Mesothelial cell of epicardium (in vitro differentiated cells): ENCODE measurements at regions not wholly inside any gene's neighbourhood (a gene's known extent, or its start where the extent isn't known, plus 50 kb on each side); places are given as distances from the start of the nearest gene placed in this dataset.

ENCODE experiments used
- DNase-seq, 2 experiments: peaks; one replicate each; pipeline ENCODE4 v3.0.0; 2021; ENCODE audit warnings: low spot score in 2 of 2; ENCODE audit not compliant: unreplicated experiment in 2 of 2
- H3K27ac Mint-ChIP-seq: 2 replicates; pipeline ENCODE4 v1.8.0; 2021; ENCODE audit warnings: mixed read lengths
- H3K27me3 Mint-ChIP-seq: 2 replicates; pipeline ENCODE4 v1.8.0; 2021; ENCODE audit warnings: low read depth, mixed read lengths
- H3K36me3 Mint-ChIP-seq: 2 replicates; pipeline ENCODE4 v1.8.0; 2021; ENCODE audit warnings: mixed read lengths
- H3K4me1 Mint-ChIP-seq: 2 replicates; pipeline ENCODE4 v1.8.0; 2021; ENCODE audit warnings: mixed read lengths
- H3K4me3 Mint-ChIP-seq: 2 replicates; pipeline ENCODE4 v1.8.0; 2021; ENCODE audit warnings: mild to moderate bottlenecking, moderate library complexity, mixed read lengths
- H3K9me3 Mint-ChIP-seq: 2 replicates; pipeline ENCODE4 v1.8.0; 2021; ENCODE audit warnings: mixed read lengths
- CTCF ChIP-seq: fragments of 200-600 bp; sonication (generic); IDR thresholded peaks from one replicate; pipeline ENCODE4 v1.5.0; 2021; ENCODE audit warnings: antibody characterized with exemption; ENCODE audit not compliant: unreplicated experiment

GRCh38 chr21:43282358-43283120, 113.7 kb downstream of the CRYAA start:
- H3K27me3 Mint-ChIP-seq, result no peaks in the 10 kb centered on the region
- H3K27ac Mint-ChIP-seq, result no peak overlapping the region
- no peak overlapping the region for H3K4me3 Mint-ChIP-seq
- H3K4me1 Mint-ChIP-seq, result peaks cover 6% of the 10 kb centered on the region
- H3K36me3 Mint-ChIP-seq, result no peaks in the 10 kb centered on the region
- TF ChIP-seq CTCF, result no peak
- no peaks in the 10 kb centered on the region for H3K9me3 Mint-ChIP-seq
- DNase-seq, result no peak

GRCh38 chr21:43281661-43282357, 113.0 kb downstream of the CRYAA start:
- Mint-ChIP-seq H3K36me3 (no peaks in the 10 kb centered on the region), H3K27me3 (no peaks in the 10 kb centered on the region), H3K4me3 (no peak overlapping the region), H3K9me3 (no peaks in the 10 kb centered on the region), H3K4me1 (peaks cover 6% of the 10 kb centered on the region), H3K27ac (no peak overlapping the region)
- no peak for DNase-seq
- TF ChIP-seq CTCF, result no peak

DNA sequence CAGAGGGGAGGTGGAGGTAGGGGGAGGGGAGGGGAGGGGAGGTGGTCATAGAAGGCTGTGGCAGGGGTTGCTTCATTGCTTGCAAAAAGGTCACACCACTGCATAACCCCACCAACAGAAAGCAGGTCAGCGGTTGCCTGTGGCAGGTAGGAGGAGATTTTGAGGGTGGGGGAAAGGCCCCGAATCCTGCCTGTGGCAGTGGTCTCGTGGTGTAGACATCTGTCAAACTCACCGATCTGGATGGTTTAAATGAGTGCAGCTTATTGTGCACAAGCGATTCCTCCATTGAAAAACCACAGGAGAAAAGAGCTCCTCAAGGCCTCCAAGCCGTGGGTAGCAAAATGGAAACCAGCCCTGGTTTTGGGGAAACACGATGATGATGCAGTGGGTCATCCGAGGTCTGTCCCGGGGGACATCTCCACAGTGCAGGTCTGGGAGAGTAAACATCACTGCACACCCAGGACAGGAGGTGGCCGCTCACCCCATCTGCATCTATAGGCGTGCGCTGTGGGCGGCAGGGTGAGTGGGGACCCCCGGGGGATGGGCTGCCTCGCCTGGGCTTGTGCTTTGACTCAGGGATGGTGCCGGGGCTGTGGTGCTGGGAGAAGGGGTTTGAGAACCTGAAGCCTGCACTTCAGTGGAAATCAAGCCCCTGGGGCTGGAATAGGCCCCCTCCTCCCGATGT, 112.3 kb downstream of the CRYAA start:
- Mint-ChIP-seq H3K4me1 (peaks cover 6% of the 10 kb centered on the region), H3K27ac (no peak overlapping the region), H3K27me3 (no peaks in the 10 kb centered on the region), H3K9me3 (no peaks in the 10 kb centered on the region), H3K36me3 (no peaks in the 10 kb centered on the region), H3K4me3 (no peak overlapping the region)
- no peak for DNase-seq
- TF ChIP-seq CTCF, result no peak

- no peak for TF ChIP-seq CTCF
- no peak overlapping the region for H3K4me3 Mint-ChIP-seq
- no peaks in the 10 kb centered on the region for H3K36me3 Mint-ChIP-seq
- peaks cover 2% of the 10 kb centered on the region for H3K27me3 Mint-ChIP-seq
- H3K27ac Mint-ChIP-seq, result no peak overlapping the region
- no peak for DNase-seq
- H3K9me3 Mint-ChIP-seq, result no peaks in the 10 kb centered on the region
- H3K4me1 Mint-ChIP-seq, result peaks cover 10% of the 10 kb centered on the region
These were observed 110.7 kb downstream of the CRYAA start for GRCh38 chr21:43279578-43279894.

DNA sequence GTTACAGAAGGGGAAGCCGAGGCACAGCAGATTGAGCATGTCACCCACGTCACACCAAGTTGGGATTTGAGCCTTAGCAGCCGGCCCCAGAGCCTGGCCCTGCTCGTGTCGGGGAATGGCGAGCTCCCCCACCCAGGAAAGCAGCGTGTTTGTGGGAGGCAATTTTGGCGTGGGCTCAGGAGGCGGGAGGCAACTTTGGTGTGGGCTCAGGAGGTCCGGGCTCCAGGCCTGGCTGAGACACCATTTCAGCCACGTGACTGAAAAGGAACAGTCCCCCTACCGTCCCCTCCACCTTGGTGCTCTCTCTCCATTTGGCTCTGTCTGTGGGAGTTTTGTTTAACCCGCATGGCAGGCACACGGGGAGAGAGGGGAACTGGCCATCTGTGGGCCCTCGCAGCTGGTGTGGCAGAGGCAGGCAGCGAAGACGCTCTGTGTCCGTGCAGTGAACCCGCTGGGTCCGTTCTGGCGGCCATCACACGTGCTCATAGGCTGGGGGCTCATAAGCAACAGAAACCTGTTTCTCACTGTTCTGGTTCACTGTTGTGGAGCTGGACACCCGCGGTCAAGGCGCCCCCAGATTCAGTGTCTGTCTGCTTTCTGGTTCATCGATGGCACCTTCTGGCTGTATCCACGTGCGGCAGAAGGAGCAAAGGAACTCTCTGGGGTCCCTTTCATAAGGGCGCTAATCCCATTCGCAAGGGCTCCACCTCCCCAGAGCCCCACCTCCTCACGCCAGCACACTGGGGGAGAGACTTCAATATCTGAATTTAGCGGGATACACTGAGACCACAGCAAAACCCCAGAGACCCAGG, 110.2 kb downstream of the CRYAA start:
- peaks cover 10% of the 10 kb centered on the region for H3K4me1 Mint-ChIP-seq
- no peak overlapping the region for H3K27ac Mint-ChIP-seq
- no peak for TF ChIP-seq CTCF
- no peak overlapping the region for H3K4me3 Mint-ChIP-seq
- no peak for DNase-seq
- peaks cover 2% of the 10 kb centered on the region for H3K27me3 Mint-ChIP-seq
- no peaks in the 10 kb centered on the region for H3K36me3 Mint-ChIP-seq
- H3K9me3 Mint-ChIP-seq, result no peaks in the 10 kb centered on the region
